ENCODE measurements at regions not wholly inside any gene's neighbourhood (a gene's known extent, or its start where the extent isn't known, plus 50 kb on each side); places are given as distances from the start of the nearest gene placed in this dataset.

DNA sequence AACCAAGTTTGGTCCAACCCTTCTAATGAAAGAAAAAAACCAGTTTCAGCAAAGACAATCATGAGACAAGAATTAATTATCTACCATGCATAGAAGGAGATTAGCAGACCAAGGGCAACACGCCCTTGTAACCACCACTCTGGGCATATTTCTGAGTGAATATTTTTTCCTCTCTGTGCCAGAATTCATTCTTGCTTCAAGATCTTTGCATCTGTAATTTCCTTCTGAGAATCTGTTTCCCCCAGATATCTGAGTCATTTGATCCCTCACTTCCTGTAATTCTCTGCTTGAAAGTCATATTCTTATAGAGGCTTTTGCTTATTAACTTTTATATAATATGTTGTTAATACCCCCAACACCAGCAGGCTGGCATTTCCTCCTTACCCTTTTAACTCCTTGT is 243.7 kb downstream of the SLC16A7 start:
- no peak for DNase-seq (ENCODE audit: low spot score)

DNA sequence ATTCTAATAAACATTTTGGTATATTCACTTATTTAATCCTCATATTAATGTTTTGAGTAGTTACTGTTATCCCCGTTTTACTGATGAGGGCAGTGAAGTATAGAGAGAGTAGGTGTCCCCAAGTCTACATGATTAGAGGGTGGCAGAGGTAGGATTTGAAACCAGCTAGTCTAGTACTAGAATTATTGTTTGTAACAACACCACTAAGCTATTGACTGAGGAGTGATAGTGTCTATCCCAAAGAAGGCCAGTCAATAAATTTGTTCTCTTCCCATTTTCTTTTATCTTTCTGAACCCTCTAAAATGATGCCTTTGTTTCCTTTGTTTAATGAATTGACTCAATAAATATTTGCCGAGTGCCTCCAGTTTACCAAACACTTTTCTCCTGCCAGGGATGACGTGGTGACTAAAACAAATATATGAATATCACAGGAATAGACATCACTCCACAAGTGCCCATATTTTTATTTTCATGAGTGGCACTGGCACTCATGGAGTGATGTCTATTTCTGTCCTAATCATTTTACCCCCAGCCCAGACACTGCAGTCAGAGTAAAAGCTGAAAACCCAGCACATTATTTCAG is 247.5 kb downstream of the SLC16A7 start:
- no peak for DNase-seq (ENCODE audit: low spot score)

DNA sequence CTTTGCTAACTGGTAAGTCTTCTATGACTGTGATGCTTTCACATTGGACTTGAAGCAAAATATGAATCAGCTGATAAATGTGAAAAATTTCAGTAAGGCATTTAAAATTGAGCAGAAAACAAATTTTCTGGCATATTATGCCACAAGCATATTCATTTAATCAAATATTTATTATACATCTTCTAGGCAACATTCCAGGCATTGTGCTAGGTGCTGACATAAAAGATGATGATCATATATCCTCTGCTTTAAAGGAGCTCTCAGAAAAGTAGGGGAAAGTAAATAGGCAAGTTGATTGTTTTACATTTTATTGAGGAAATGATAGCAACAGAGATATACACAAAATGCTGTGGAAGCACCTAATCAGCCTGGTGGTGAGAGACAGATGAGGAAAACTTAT is 248.9 kb downstream of the SLC16A7 start:
- no peak for DNase-seq (ENCODE audit: low spot score)

DNA sequence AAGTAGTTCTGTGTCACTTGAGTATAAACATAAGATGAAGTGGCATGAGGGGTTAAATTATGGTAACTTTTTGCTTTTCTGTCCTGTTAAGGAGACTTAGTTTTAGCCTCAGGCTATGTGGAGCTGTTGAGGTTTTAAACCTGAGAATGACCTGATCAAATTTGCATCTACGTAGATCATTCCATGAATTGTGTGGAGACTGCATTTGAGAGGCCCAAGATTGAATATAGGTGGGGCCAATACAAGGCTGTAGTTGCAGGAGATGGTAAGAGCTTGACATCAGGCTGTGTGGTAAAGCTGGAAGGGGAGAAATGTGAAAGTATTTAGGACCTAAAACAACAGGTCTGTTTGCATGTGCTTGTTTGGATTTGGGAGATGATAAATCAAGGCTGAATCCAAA is 249.5 kb downstream of the SLC16A7 start:
- no peak for DNase-seq (ENCODE audit: low spot score)

DNA sequence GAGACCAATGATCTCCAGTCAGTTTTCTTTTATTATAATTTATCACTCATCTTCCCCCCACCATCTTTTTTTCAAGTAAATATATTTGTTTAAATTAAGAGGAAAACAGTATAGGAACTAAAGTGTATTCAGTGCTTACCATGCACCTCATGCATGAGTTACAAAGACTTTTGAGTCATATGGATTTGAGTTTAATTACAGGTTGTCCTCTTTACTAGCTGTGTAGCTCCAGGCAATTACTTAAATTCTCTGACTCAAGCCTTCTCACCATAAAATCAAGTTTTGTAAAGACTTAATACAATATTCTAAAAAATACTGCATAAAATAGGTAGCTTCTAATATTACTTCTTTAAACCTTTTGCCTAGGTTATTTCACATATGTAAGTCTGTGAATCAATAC is 251.3 kb downstream of the SLC16A7 start:
- DNase-seq (ENCODE audit: low spot score), result no peak

DNA sequence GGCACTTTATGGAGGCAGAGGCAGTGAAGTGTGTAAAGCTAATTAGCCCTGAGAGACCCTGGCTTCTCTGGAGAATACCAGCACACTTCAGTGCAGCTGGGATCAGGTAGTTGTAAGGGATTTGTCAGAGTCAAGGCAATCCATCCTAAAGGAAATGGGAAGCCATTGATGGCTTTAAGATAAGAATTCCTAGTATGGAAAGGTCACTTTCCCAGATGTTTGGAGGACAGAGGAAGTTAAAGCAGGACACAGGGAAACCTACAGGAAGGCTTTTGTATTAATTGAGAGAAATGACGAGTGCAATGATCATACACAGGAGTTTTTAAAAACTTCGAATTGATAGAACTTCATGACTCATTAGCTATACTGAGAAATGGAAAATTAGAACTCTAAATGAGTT is 254.4 kb downstream of the SLC16A7 start:
- DNase-seq (ENCODE audit: low spot score), result no peak

DNA sequence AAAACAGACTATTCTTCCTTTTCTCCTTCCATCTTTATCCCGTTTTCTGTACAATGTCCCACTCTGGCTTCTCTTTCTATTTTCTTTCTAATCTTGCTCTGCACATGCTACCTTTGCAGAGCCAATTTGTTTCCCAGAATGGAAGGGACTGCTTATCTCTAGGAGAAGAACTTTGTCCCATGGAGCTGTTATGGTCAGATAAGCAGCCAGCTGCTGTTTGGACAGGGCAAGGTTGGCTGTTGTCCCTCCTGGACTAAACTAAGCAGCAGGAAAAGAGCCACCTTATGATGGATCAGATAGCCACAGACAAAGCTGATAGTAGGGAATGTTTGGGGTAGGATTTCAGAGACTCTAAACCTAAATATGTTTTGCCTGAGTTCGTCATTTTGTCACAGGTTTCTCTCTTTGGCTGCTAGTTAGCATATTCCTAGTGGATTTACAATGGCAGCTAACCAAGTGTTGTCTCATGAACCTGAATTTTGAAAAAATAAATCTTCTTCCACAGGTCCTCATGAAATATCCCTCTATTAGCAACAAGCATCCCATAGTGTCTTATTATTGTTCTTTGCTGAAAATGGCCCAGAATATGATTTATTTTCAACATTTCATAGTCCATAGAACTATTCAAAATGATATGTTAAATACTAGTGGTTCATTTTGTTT is 262.8 kb downstream of the SLC16A7 start:
- DNase-seq (ENCODE audit: low spot score), result no peak

DNA sequence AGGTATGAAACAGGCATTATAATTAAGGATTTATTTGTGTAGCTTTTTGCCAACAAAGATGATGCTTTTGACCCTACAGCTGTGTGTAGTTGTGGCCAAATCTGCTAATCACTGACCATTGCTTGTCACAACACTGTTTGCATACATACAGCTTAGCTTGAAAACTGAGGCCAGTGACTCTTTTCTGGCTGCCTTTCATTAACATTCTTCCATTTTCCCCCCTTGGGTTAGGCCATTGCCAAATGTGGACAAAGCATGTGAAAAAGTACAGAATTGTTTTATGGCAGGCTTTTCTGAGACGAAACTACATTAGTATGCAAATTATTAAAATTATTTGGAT is 263.3 kb downstream of the SLC16A7 start:
- DNase-seq (ENCODE audit: low spot score), result no peak

DNA sequence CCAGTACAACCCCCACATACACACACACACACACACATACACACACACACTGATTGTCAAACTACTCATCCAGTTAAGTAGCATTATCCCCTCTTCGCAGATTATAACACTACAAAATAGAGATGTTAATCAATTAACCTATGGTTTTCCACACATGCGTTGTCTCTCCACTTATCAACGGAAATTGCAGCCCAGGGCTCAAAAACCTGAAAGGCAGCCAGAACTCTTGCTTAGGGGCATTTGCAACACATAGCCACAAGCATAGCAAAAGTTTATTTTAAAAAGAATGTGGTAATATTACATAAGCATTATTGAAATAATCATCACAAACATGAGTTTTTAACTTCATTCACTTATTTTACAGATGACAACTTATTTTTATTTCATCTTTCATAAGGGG is 265.8 kb downstream of the SLC16A7 start:
- no peak for DNase-seq (ENCODE audit: low spot score)

DNA sequence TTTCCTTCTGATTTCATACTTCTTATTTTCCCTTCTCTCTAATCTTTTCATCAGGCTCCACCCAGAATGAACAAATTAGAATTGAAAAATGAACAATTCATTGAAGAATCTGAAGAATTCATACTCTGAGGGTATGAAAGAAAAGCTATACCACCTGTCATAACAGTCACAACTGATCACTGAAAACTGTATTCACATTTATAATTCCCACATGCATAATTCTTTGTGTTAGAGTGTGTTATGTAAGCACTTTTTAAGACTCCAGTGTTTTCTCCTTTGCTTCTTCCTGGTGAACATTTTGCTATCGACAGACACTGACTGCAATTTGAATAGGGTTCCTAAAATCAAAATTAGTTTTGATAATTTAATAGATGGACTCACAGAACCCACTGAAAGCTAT is 271.2 kb downstream of the SLC16A7 start:
- DNase-seq (ENCODE audit: low spot score), result no peak

DNA sequence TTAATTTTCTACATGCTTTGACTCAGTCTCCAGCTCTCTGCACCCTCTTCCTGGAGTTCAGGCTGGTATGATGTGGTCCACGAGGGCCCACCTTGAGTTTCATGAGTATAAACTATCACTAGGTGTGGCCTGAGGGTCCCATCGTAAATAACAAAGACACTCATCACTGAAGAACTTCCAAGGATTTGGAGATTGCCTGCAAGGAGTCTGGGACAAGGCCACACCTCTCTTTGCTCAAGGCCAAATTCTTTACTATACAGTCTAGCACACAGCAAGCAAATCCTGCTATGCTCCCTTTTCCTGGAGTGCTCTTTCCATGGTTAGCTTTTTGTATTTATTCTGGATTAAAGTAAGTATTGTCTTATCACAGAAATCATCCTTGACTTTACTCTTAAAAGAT is 271.9 kb downstream of the SLC16A7 start:
- DNase-seq (ENCODE audit: low spot score), result no peak

DNA sequence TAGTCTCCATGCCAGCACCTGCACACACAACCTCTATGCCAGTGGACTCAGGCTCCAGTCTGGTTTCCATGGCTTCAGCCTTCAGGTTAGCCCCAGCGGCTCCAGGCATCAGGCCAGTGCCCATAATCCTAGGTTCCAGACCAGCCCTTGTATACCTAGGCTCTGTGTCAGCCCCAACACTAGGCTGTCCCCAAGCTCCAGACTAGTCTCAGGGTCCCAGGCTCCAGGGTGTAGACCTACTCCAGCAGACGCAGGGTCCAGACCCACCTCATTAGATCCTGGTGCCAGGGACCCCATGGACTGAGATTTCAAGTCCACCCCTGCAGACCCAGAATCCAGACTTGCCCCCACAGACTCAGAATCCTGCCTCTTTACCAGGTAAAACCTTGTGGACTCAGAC is 275.9 kb downstream of the SLC16A7 start:
- DNase-seq (ENCODE audit: low spot score), result no peak

DNA sequence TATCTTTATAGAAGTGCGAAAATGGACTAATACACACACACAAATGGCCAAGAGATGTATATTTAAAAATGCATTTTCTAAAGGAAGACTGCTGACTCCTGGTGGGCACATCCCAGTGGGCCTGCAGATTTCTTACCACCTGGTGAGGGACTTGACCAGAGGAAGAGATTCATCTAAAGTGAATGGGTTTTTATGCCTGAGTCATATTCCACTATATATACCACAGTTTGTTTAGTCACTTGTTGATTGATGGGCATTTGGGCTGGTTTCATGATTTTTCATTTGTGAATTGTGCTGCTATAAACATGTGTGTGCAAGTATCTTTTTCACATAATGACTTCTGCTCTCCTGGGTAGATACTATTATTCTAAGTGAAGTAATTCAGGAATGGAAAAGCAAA is 277.3 kb downstream of the SLC16A7 start:
- DNase-seq (ENCODE audit: low spot score), result no peak

DNA sequence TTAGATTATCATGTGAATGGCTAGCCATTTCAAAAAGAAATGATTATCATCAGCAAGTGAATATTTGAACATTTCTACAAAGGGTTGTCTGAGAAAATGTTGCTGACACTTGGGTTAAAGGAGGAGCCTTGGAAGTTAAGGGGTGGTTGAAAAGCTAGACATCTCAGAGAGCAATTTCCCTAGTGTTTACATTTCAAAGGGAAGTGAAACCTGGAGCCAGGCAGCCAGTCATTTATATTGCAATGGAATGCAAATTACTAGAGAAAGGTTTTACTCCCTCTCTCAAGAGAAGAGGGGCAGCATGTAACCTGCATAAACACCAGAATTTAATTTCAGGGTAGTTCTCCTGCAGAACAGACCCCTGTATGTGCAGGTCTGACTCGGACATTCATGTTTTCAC is 279.0 kb downstream of the SLC16A7 start:
- no peak for DNase-seq (ENCODE audit: low spot score)

DNA sequence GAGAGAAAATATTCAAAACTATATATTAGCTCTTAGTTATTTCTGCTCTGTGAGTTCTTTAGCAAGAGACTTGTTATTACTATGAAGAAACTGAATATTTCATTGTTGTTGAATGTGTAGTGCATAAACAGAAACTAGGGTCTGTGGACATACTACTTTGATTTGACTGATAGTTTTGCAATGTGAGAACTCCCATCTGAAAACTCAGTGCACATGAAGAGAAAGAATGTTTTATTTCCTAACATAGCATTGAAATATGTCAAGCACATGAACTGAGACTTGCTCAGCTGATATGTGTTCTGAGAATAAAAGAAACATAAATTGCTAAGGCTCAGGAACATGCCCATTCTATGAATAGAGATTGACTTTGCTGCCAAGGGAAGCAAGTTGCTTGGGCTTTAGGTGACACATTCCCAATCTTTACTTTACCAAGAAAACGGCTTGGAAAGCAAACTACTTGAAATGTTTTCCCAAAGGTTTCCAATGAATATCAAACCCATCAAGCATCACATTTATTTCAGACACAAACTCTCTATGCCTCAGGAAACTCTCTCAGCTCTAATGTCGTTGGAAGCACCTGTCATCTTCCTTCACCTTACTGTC is 290.4 kb downstream of the SLC16A7 start:
- no peak for DNase-seq (ENCODE audit: low spot score)

DNA sequence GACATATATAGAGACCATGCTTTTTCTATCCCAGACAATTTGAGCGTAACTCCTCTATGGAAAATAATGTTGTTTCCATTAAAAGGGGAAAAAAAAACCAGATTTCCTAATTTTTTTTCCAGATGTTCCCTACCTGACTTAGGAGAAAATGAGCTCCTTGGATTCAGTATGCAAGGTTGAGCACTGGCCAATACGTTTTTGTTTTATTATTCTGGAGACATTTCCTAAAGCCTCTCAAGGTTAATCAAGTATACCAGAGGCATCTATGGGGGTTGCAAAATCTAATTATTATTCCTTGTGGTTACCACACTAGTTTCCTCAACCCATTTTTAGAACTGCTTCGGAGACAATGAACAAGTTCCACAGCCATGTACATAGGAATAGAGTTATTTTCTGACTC is 291.3 kb downstream of the SLC16A7 start:
- no peak for DNase-seq (ENCODE audit: low spot score)

DNA sequence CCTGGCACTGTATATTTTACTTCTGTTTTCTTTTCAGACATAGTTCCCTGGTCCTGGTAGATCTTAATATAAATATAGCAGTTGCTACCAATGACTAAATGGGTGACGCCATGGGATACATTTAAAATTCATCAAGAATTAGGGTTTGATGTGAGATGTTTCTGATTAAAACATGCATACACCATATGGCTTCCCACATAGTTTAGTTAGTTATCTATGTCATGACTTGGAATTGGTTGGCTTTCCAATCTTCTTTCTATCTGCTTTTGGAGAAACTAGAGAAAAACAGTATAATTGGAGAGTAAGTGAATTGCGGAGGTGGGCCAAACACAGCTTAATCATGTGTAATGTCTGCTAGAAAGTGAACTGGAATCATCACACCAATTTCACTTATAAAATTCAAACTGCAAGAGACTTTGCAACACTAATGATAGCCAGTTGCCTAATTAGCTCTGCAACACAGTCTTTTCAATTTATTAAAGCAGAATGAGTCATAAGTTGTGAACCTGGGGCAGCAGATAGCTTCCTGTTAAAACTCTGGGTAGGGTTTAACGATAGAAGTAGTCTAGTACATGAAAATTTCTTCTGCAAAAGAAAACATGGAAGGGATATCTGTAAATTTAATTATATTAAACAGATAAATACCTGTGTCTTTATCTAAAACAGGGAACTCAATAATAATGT is 295.2 kb downstream of the SLC16A7 start:
- no peak for DNase-seq (ENCODE audit: low spot score)

DNA sequence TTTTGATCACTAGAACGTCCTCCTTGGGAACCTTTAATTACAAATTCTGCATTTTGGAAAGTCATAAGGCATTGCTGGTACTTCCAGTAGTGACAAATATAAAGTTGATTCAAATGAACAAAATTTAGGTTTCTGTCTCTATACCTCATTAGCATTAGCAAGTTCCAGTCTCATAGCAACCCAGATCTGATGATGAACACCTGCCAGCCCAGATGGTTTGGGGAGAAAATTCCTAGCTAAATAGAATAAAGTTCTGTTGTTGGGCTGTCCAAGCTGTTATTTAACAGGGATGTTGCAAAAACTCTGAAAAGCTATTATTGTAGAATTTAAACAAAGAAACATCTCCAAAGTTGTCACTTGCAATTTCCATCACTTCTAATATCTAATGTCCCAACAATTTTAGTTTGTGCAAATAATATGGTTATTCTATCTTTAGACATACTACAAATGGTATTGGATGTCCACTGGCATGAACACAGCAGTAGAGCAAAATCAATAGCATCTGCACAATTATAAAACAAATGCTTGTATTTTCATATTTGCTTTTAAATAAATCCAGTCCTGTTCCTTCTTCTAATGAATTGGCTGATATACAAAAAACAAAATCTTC is 299.4 kb downstream of the SLC16A7 start:
- no peak for DNase-seq (ENCODE audit: low spot score)

DNA sequence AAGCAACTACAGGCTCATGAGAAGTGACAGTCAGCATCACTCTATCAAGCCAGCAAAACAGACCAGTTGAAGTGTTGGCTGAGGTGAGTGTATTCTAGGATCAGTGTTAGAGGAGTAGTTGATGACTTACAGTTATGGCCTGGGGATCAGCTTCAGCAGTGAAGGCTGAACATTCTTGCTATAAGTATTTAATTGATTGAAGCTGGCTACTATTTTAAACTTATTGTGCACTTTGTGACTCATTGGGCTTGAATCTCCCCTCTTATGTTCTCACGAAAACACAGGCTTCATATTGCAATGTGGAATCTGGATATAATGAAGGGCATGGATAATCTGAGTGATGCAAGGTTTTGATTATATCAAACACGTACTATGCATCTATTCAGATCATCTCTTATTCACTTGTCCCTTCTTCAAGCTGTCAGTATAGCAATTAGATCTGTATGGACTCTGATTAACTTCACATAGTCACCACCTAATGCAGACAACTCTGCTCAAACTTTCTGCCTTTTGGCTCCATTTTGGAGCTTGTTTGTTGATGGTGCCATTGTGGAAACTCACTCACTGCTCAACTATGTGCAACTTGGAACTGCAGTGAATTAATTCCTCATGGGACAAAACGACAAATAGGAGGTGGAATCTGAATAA is 309.2 kb downstream of the SLC16A7 start:
- DNase-seq (ENCODE audit: low spot score), result no peak

DNA sequence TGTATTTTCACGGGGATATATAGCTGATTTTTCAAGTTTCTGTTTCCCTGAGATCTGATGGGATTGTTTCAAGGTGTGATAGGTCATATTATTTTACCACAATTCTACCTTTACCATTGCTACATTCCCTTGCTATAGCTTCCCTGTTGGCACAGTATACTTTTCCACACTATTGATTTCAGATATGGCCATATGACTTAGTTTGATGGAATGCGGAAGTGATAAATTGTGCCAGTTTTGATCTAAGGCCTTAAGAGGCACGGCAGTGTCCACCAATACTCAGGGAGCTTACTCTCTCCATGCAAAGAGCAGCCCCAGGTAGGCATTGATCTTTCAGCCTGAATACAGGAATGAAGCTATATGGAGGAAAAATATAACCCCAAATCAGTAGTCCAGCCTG is 315.7 kb downstream of the SLC16A7 start:
- no peak for DNase-seq (ENCODE audit: low spot score)

DNA sequence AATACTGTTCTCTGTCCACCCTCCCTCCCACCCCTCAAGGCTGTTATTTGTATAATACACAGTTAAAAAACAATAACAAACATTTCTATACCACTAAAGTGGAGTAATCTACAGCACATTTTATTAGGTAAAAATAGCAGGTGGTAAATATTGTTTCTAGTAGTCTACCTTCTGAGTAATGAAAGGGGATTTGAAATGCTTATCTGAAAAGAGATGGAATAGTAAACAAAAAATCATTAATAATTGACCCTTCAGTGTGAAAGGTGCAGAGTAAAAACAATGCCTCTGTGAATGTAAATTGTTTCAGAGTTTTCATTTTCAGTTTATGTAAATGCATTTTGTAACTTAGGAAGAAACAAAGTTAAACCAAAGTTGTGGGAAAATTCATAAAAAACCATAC is 321.2 kb downstream of the SLC16A7 start:
- no peak for DNase-seq (ENCODE audit: low spot score)

DNA sequence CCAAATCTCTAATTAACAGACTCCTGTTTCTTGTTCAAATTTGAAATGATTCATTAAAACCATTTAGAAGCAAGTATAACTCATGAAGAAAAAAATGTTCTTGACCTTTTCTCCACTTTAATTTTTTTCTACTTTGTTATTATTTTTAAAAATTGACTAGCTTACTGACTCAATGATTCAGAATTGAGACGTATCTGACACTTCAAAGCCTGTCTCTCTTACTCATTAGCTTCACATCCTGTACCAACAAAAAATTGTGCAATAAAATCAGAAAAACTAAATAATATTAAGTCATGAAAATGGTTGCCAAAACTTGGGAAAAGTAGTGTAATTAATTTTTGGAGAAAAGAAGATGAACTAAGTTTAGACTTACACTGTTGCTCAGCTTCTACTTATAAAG is 331.2 kb downstream of the SLC16A7 start:
- no peak for DNase-seq (ENCODE audit: low spot score)

DNA sequence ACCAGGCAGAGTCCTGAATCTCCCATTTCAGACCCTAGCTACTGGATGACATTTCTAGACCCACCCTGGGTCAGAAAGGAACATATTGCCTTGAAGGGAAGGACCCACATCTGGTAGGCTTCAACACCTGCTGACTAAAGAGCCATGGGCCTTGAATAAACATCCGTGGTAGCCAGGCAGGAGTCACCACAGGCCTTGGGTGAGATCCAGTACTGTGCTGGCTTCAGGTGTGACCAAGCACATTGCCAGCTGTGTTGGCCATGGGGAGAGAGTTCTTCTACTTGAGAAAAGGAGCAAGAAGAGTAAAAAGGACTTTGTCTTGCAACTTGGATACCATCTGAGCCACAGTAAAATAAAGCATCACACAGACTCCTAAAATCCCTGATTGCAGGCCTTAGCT is 332.6 kb downstream of the SLC16A7 start:
- DNase-seq (ENCODE audit: low spot score), result no peak

Measured in CD4-positive, alpha-beta T cell treated with Interleukin-2 at 100 ng/mL for 4 hours (primary cell).